ENCODE measurements at regions not wholly inside any gene's neighbourhood (a gene's known extent, or its start where the extent isn't known, plus 50 kb on each side); places are given as distances from the start of the nearest gene placed in this dataset.
"Not testable (repeated sequence)": the region's sequence is repeated elsewhere in the genome, so short reads cannot be mapped to it uniquely, and the experiment has no call there.

GRCh38 chr2:16204886-16205620 is 264.7 kb downstream of the MYCN start:
- H3K4me3 Mint-ChIP-seq: no peak overlapping the region
- H3K9me3 Mint-ChIP-seq: peaks cover 3 to 7% (median 4%) of the 10 kb centered on the region in 3 donors
- no peaks in the 10 kb centered on the region for H3K36me3 Mint-ChIP-seq
- H3K4me1 Mint-ChIP-seq: no peaks in the 10 kb centered on the region
- H3K27me3 Mint-ChIP-seq: peaks cover 6% of the 10 kb centered on the region
- no peak overlapping the region for H3K27ac Mint-ChIP-seq

GRCh38 chr2:16204251-16204650 is 263.9 kb downstream of the MYCN start:
- Mint-ChIP-seq H3K9me3 (peaks cover 3 to 7% (median 4%) of the 10 kb centered on the region in 3 donors), H3K36me3 (no peaks in the 10 kb centered on the region), H3K4me1 (no peaks in the 10 kb centered on the region), H3K27ac (no peak overlapping the region), H3K27me3 (peaks cover 6% of the 10 kb centered on the region), H3K4me3 (no peak overlapping the region)

- Mint-ChIP-seq H3K36me3 (no peaks in the 10 kb centered on the region), H3K9me3 (peaks cover 2 to 4% (median 3%) of the 10 kb centered on the region in 3 donors), H3K27ac (no peak overlapping the region), H3K4me1 (no peaks in the 10 kb centered on the region), H3K27me3 (peaks cover 6% of the 10 kb centered on the region), H3K4me3 (no peak overlapping the region)
Observed at GRCh38 chr2:16203691-16204090, 263.3 kb downstream of the MYCN start.

- H3K27me3 Mint-ChIP-seq: peaks cover 6% of the 10 kb centered on the region
- H3K9me3 Mint-ChIP-seq: peaks cover 0 to 2% (median 0%) of the 10 kb centered on the region in 3 donors
- no peak overlapping the region for H3K4me3 Mint-ChIP-seq
- no peak overlapping the region for H3K27ac Mint-ChIP-seq
- H3K36me3 Mint-ChIP-seq: no peaks in the 10 kb centered on the region
- no peaks in the 10 kb centered on the region for H3K4me1 Mint-ChIP-seq
Observed at GRCh38 chr2:16203069-16203468, 262.7 kb downstream of the MYCN start.

GRCh38 chr2:16202266-16203020 is 262.1 kb downstream of the MYCN start:
- Mint-ChIP-seq H3K27ac (no peak overlapping the region), H3K36me3 (no peaks in the 10 kb centered on the region), H3K27me3 (peaks cover 6% of the 10 kb centered on the region), H3K4me1 (no peaks in the 10 kb centered on the region), H3K4me3 (no peak overlapping the region), H3K9me3 (peaks cover 0 to 2% (median 0%) of the 10 kb centered on the region in 3 donors)

- Mint-ChIP-seq H3K4me3 (no peak overlapping the region), H3K27ac (no peak overlapping the region), H3K9me3 (peaks cover 0 to 2% (median 0%) of the 10 kb centered on the region in 3 donors), H3K27me3 (peaks cover 6% of the 10 kb centered on the region), H3K4me1 (no peaks in the 10 kb centered on the region), H3K36me3 (no peaks in the 10 kb centered on the region)
Observed at GRCh38 chr2:16201848-16202247, 261.5 kb downstream of the MYCN start.

- Mint-ChIP-seq H3K4me3 (no peak overlapping the region), H3K27me3 (peaks cover 2% of the 10 kb centered on the region), H3K27ac (no peak overlapping the region), H3K36me3 (no peaks in the 10 kb centered on the region), H3K9me3 (peaks cover 0 to 2% (median 0%) of the 10 kb centered on the region in 3 donors), H3K4me1 (no peaks in the 10 kb centered on the region)
Observed at GRCh38 chr2:16200554-16201193, 260.3 kb downstream of the MYCN start.

- Mint-ChIP-seq H3K4me1 (no peaks in the 10 kb centered on the region), H3K4me3 (no peak overlapping the region), H3K9me3 (peaks cover 0 to 2% (median 0%) of the 10 kb centered on the region in 3 donors), H3K27ac (no peak overlapping the region), H3K27me3 (peaks cover 2% of the 10 kb centered on the region), H3K36me3 (no peaks in the 10 kb centered on the region)
Observed at GRCh38 chr2:16199882-16200553, 259.7 kb downstream of the MYCN start.

GRCh38 chr2:16199241-16199640 is 258.9 kb downstream of the MYCN start:
- not testable (repeated sequence) for H3K4me3 Mint-ChIP-seq, H3K27me3 Mint-ChIP-seq, H3K9me3 Mint-ChIP-seq, H3K36me3 Mint-ChIP-seq, H3K4me1 Mint-ChIP-seq, H3K27ac Mint-ChIP-seq

GRCh38 chr2:16198166-16198912 is 258.0 kb downstream of the MYCN start:
- no peaks in the 10 kb centered on the region for H3K36me3 Mint-ChIP-seq
- peaks cover 0 to under 1% (median 0%) of the 10 kb centered on the region in 3 donors for H3K9me3 Mint-ChIP-seq
- no peak overlapping the region for H3K4me3 Mint-ChIP-seq
- no peak overlapping the region for H3K27ac Mint-ChIP-seq
- peaks cover 2% of the 10 kb centered on the region for H3K27me3 Mint-ChIP-seq
- H3K4me1 Mint-ChIP-seq: no peaks in the 10 kb centered on the region

GRCh38 chr2:16197504-16198147 is 257.3 kb downstream of the MYCN start:
- Mint-ChIP-seq H3K27ac (no peak overlapping the region), H3K27me3 (no peaks in the 10 kb centered on the region), H3K4me1 (no peaks in the 10 kb centered on the region)

GRCh38 chr2:16196687-16197503 is 256.5 kb downstream of the MYCN start:
- H3K27ac Mint-ChIP-seq: no peak overlapping the region
- no peaks in the 10 kb centered on the region for H3K9me3 Mint-ChIP-seq
- peaks cover 1% of the 10 kb centered on the region for H3K27me3 Mint-ChIP-seq
- no peak overlapping the region for H3K4me3 Mint-ChIP-seq
- H3K4me1 Mint-ChIP-seq: no peaks in the 10 kb centered on the region
- H3K36me3 Mint-ChIP-seq: no peaks in the 10 kb centered on the region

More at GRCh38 chr2:16197504-16198147, 257.3 kb downstream of the MYCN start:
- no peak overlapping the region for H3K4me3 Mint-ChIP-seq
- no peaks in the 10 kb centered on the region for H3K36me3 Mint-ChIP-seq
- H3K9me3 Mint-ChIP-seq: no peaks in the 10 kb centered on the region

GRCh38 chr2:16195681-16196070 is 255.3 kb downstream of the MYCN start:
- Mint-ChIP-seq H3K4me3 (no peak overlapping the region), H3K4me1 (no peaks in the 10 kb centered on the region), H3K36me3 (no peaks in the 10 kb centered on the region), H3K27me3 (peaks cover 1% of the 10 kb centered on the region), H3K27ac (no peak overlapping the region), H3K9me3 (no peaks in the 10 kb centered on the region)
